Nephron progenitor cell (in vitro differentiated cells): ENCODE measurements at regions not wholly inside any gene's neighbourhood (a gene's known extent, or its start where the extent isn't known, plus 50 kb on each side); places are given as distances from the start of the nearest gene placed in this dataset.

Source experiments
- DNase-seq: peaks from one replicate; pipeline ENCODE4 v3.0.0; 2021
- H3K27ac Mint-ChIP-seq: 2 replicates; pipeline ENCODE4 v1.8.0; 2021; ENCODE audit warnings: mild to moderate bottlenecking, moderate library complexity, mixed read lengths
- H3K27me3 Mint-ChIP-seq: 2 replicates; pipeline ENCODE4 v1.8.0; 2021; ENCODE audit warnings: mild to moderate bottlenecking, low read depth, mixed read lengths; ENCODE audit not compliant: poor library complexity
- H3K36me3 Mint-ChIP-seq: 2 replicates; pipeline ENCODE4 v1.8.0; 2021; ENCODE audit warnings: low read depth, mixed read lengths
- H3K4me1 Mint-ChIP-seq: 2 replicates; pipeline ENCODE4 v1.8.0; 2021; ENCODE audit warnings: mixed read lengths
- H3K4me3 Mint-ChIP-seq: 2 replicates; pipeline ENCODE4 v1.8.0; 2021; ENCODE audit warnings: mild to moderate bottlenecking, moderate library complexity, mixed read lengths
- H3K9me3 Mint-ChIP-seq: 2 replicates; pipeline ENCODE4 v1.8.0; 2021; ENCODE audit warnings: mild to moderate bottlenecking, moderate library complexity, mixed read lengths
- TF ChIP-seq, protein P1 (sequence below): fragments of 200-600 bp; sonication (generic); IDR thresholded peaks from 2 replicates; pipeline ENCODE4 v1.5.0; 2021; ENCODE audit warnings: antibody characterized with exemption

DNA sequence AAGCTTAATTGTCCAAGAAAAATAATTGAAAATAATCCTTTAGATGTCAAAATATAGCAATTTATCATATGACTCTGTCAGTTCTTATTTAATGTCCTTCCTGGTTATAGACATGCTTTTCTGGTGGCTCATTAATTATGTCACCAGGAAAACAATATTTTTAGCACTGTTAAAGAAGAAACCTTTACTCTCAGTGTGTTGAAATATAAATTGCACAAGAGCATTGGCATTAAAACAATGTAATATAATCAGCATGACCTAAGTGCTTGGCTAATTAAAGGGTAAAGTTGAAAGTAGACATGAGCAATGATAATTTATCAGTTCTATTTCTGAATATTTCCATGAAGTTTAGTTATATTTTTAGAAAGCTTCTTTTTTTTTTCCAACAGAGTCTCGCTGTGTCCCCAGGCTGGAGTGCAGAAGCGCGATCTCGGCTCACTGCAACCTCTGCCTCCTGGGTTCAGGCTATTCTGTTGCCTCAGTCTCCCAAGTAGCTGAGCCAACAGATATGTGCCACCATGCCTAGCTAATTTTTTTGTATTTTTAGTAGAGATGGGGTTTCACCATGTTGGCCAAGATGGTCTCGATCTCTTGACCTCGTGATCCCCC lies 232.3 kb downstream of the JRKL start:
- TF ChIP-seq, protein P1, sequence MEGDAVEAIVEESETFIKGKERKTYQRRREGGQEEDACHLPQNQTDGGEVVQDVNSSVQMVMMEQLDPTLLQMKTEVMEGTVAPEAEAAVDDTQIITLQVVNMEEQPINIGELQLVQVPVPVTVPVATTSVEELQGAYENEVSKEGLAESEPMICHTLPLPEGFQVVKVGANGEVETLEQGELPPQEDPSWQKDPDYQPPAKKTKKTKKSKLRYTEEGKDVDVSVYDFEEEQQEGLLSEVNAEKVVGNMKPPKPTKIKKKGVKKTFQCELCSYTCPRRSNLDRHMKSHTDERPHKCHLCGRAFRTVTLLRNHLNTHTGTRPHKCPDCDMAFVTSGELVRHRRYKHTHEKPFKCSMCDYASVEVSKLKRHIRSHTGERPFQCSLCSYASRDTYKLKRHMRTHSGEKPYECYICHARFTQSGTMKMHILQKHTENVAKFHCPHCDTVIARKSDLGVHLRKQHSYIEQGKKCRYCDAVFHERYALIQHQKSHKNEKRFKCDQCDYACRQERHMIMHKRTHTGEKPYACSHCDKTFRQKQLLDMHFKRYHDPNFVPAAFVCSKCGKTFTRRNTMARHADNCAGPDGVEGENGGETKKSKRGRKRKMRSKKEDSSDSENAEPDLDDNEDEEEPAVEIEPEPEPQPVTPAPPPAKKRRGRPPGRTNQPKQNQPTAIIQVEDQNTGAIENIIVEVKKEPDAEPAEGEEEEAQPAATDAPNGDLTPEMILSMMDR: no peak
- H3K27ac Mint-ChIP-seq: no peak overlapping the region
- no peaks in the 10 kb centered on the region for H3K27me3 Mint-ChIP-seq
- no peak overlapping the region for H3K4me3 Mint-ChIP-seq
- H3K4me1 Mint-ChIP-seq: no peaks in the 10 kb centered on the region
- DNase-seq: no peak
- H3K9me3 Mint-ChIP-seq: peaks cover 19% of the 10 kb centered on the region
- peaks cover 9% of the 10 kb centered on the region for H3K36me3 Mint-ChIP-seq

DNA sequence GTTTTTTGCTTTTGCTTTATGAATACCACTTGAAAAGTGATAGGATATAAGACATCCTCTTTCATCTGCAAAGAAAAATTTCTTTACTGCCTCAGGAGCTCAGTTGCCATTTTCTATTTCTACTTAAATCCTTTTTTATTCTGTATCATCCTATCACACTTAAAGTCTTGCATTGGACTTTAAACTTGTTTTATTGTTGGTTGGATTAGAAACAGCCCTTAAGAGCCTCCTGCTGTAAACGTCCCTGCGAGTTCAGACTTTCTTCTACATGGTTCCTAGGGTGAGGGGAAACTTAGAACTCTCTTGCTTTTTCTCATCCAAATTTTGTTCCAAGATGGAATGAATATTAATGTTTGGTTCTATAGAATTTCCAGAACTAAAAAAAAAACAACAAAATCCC lies 234.3 kb downstream of the JRKL start:
- H3K9me3 Mint-ChIP-seq: peaks cover 22% of the 10 kb centered on the region
- no peaks in the 10 kb centered on the region for H3K27me3 Mint-ChIP-seq
- no peaks in the 10 kb centered on the region for H3K4me1 Mint-ChIP-seq
- DNase-seq: no peak
- no peak overlapping the region for H3K27ac Mint-ChIP-seq
- peaks cover 9% of the 10 kb centered on the region for H3K36me3 Mint-ChIP-seq
- H3K4me3 Mint-ChIP-seq: no peak overlapping the region
- TF ChIP-seq, protein P1: no peak

DNA sequence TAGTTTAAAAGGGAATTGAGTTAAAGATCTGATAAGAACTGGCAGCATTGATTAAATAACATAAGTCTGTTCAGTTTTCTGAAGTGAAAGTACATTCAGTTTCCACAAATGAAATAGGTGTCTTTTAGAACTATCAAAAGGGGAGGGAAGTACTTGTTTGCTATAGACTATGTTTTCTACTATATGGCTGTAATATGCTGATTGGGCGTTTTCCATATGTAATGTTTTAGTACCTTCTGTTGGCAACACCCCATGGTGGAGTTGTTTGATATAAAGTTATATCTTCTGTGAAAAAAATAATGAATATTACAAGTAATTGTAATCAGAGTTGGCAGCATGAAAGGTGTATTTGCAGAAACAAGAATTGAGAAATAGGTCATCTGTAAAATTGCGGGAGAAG lies 237.6 kb downstream of the JRKL start:
- TF ChIP-seq, protein P1: no peak
- Mint-ChIP-seq H3K4me3 (no peak overlapping the region), H3K36me3 (peaks cover 9% of the 10 kb centered on the region), H3K9me3 (peaks cover 22% of the 10 kb centered on the region), H3K4me1 (no peaks in the 10 kb centered on the region), H3K27ac (no peak overlapping the region), H3K27me3 (no peaks in the 10 kb centered on the region)
- DNase-seq: no peak

DNA sequence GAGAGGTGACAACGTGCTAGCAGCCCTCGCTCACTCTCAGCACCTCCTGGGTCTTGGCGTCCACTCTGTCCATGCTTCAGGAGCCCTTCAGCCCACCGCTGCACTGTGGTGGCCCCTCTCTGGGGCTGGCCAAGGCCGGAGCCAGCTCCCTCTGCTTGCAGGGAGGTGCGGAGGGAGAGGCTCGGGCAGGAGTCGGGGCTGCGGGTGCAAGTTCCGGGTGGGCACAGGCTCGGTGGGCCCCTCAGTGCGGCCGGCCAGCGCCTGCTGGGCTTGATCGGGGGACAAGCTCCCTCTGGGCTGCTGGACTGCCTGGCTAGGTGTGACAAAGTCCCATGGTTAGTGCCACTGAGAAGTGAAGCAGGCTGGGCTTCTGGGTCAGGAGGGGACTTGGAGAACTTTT lies 245.8 kb downstream of the JRKL start:
- Mint-ChIP-seq H3K9me3 (peaks cover 9% of the 10 kb centered on the region), H3K27me3 (peaks cover 8% of the 10 kb centered on the region), H3K4me3 (no peak overlapping the region), H3K36me3 (no peaks in the 10 kb centered on the region), H3K27ac (no peak overlapping the region), H3K4me1 (no peaks in the 10 kb centered on the region)
- TF ChIP-seq, protein P1: no peak
- no peak for DNase-seq

DNA sequence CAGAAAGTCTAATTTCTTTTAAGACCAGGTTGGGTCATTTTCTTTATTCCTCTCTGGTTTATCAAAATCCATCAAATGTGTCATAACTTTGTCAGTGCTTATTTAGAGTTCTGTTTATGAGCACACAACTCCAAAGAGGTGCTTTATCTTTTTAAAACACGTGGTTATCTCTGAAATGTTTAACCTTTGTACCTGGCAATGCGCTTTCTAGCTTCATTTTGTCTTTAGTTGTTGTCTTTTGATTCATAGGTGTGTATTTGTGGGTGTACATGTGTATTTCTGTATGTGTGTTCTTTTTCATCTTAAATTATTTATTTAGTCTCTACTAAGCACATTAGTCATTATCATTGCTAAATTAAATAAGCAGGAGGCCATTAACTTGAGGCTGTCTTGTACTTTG lies 251.4 kb downstream of the JRKL start:
- TF ChIP-seq, protein P1: no peak
- H3K27ac Mint-ChIP-seq: no peak overlapping the region
- H3K4me3 Mint-ChIP-seq: no peak overlapping the region
- peaks cover 8% of the 10 kb centered on the region for H3K27me3 Mint-ChIP-seq
- no peak for DNase-seq
- H3K9me3 Mint-ChIP-seq: peaks cover 18% of the 10 kb centered on the region
- H3K36me3 Mint-ChIP-seq: no peaks in the 10 kb centered on the region
- H3K4me1 Mint-ChIP-seq: peaks cover under 1% of the 10 kb centered on the region

DNA sequence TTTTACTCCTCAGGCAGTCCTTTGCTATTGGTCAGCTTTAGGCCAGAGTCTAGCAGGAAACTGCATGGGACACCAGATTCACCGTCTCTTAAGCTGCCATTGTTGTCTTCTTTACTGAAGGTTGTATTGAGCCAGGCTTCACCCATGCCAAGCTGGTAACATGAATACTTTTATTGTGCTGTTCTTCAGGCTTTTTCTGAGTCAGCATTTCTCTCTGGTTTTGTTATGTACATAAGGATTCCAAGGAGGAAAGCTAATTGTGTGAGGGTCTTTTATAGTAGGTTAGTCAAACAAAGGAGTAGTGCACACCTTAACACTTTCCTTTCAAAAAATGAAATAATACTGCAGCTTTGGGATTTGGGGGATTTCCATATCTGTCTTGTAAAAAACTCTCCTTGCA lies 252.8 kb downstream of the JRKL start:
- peaks cover 7% of the 10 kb centered on the region for H3K27me3 Mint-ChIP-seq
- TF ChIP-seq, protein P1: no peak

More for the DNA sequence above, 252.8 kb downstream of the JRKL start:
- DNase-seq: no peak
- no peak overlapping the region for H3K27ac Mint-ChIP-seq
- H3K4me3 Mint-ChIP-seq: no peak overlapping the region
- peaks cover 10% of the 10 kb centered on the region for H3K9me3 Mint-ChIP-seq
- H3K36me3 Mint-ChIP-seq: no peaks in the 10 kb centered on the region
- H3K4me1 Mint-ChIP-seq: peaks cover 14% of the 10 kb centered on the region
